ENCODE measurements at regions not wholly inside any gene's neighbourhood (a gene's known extent, or its start where the extent isn't known, plus 50 kb on each side); places are given as distances from the start of the nearest gene placed in this dataset.

GRCh38 chr3:166788936-166789335, 591.2 kb downstream of the ZBBX start:
- intact Hi-C loops (cut with DNase I): no loop called here
- no peaks in the 10 kb centered on the region for H3K36me3 ChIP-seq
- DNase-seq: no peak
- no peak overlapping the region for H3K9ac ChIP-seq (ENCODE audit: low read depth in 2 of 2, low read length in 2 of 2)
- no peaks in the 10 kb centered on the region for H3K4me1 ChIP-seq
- no peaks in the 10 kb centered on the region for H3K27me3 ChIP-seq
- no peak overlapping the region for H3K27ac ChIP-seq
- no peak overlapping the region for H3K4me3 ChIP-seq
- H3K9me3 ChIP-seq: no peaks in the 10 kb centered on the region
- no peak for TF ChIP-seq CTCF (IDR thresholded peaks at IDR 0.05)

- no peak for TF ChIP-seq CTCF (IDR thresholded peaks at IDR 0.05)
- intact Hi-C loops (cut with DNase I): no loop called here
- Histone ChIP-seq H3K36me3 (no peaks in the 10 kb centered on the region), H3K9ac (ENCODE audit: low read depth in 2 of 2, low read length in 2 of 2) (no peak overlapping the region), H3K27ac (no peak overlapping the region), H3K4me1 (no peaks in the 10 kb centered on the region), H3K27me3 (no peaks in the 10 kb centered on the region), H3K4me3 (no peak overlapping the region), H3K9me3 (no peaks in the 10 kb centered on the region)
- DNase-seq: no peak
Observed at GRCh38 chr3:166785876-166786275, 594.2 kb downstream of the ZBBX start.

- intact Hi-C loops (cut with DNase I): no loop called here
- Histone ChIP-seq H3K4me1 (no peaks in the 10 kb centered on the region), H3K36me3 (no peaks in the 10 kb centered on the region), H3K27me3 (no peaks in the 10 kb centered on the region), H3K27ac (no peak overlapping the region), H3K9me3 (no peaks in the 10 kb centered on the region), H3K9ac (ENCODE audit: low read depth in 2 of 2, low read length in 2 of 2) (no peak overlapping the region), H3K4me3 (no peak overlapping the region)
- no peak for DNase-seq
- no peak for TF ChIP-seq CTCF (IDR thresholded peaks at IDR 0.05)
Observed at GRCh38 chr3:166783206-166783605, 596.9 kb downstream of the ZBBX start.

GRCh38 chr3:166764698-166765318, 615.3 kb downstream of the ZBBX start:
- H3K27ac ChIP-seq: no peak overlapping the region
- H3K4me3 ChIP-seq: no peak overlapping the region
- H3K27me3 ChIP-seq: no peaks in the 10 kb centered on the region
- no peaks in the 10 kb centered on the region for H3K36me3 ChIP-seq
- DNase-seq: no peak
- intact Hi-C loops (cut with DNase I): no loop called here
- no peak overlapping the region for H3K9ac ChIP-seq (ENCODE audit: low read depth in 2 of 2, low read length in 2 of 2)
- TF ChIP-seq CTCF (IDR thresholded peaks at IDR 0.05): no peak
- no peaks in the 10 kb centered on the region for H3K4me1 ChIP-seq
- H3K9me3 ChIP-seq: no peaks in the 10 kb centered on the region

- no peak for TF ChIP-seq CTCF (IDR thresholded peaks at IDR 0.05)
- Histone ChIP-seq H3K27ac (no peak overlapping the region), H3K36me3 (no peaks in the 10 kb centered on the region), H3K9me3 (no peaks in the 10 kb centered on the region), H3K4me1 (no peaks in the 10 kb centered on the region), H3K4me3 (no peak overlapping the region), H3K27me3 (no peaks in the 10 kb centered on the region), H3K9ac (ENCODE audit: low read depth in 2 of 2, low read length in 2 of 2) (no peak overlapping the region)
- no peak for DNase-seq
- intact Hi-C loops (cut with DNase I): no loop called here
Observed at GRCh38 chr3:166759736-166760513, 620.2 kb downstream of the ZBBX start.
